ENCODE measurements at regions not wholly inside any gene's neighbourhood (a gene's known extent, or its start where the extent isn't known, plus 50 kb on each side); places are given as distances from the start of the nearest gene placed in this dataset.
"Not testable (repeated sequence)": the region's sequence is repeated elsewhere in the genome, so short reads cannot be mapped to it uniquely, and the experiment has no call there.

DNA sequence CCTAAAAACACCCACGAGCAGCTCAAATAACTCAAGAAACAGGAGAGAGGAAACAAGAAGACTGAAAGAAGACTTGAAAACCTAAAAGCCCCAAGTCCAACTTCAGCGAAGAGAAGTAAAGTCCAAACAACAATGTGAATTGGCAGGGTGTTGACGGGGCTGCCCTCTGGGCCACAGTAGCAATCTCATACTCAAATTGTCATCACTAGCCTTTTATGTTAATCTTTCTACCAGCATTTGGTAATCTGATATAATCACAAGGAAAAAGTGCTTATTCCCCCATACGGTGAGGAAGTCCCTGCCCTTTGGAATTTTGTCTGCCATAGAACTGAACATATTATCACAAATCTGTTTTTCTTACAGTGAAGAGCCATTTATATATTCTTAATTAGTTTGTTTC is 51.5 kb upstream of the IFNE start:
- DNase-seq (ENCODE audit: low read depth) = no peak
- no peaks in the 10 kb centered on the region for H3K27me3 ChIP-seq (replicated peaks; ENCODE audit: control insufficient read depth, insufficient read depth, low read length)
- no peak overlapping the region for H3K4me3 ChIP-seq (ENCODE audit: low read length)
- peaks cover 15% of the 10 kb centered on the region for H3K4me1 ChIP-seq (ENCODE audit: control insufficient read depth, insufficient read depth, low read length)
- peaks cover 4% of the 10 kb centered on the region for H3K9me3 ChIP-seq (ENCODE audit: control insufficient read depth, low read length)
- no peak overlapping the region for H3K9ac ChIP-seq (ENCODE audit: low read length)
- H3K36me3 ChIP-seq (ENCODE audit: control insufficient read depth, insufficient read depth, low read length, severe bottlenecking) = no peaks in the 10 kb centered on the region

- Histone ChIP-seq H3K36me3 (ENCODE audit: control insufficient read depth, insufficient read depth, low read length, severe bottlenecking) (no peaks in the 10 kb centered on the region), H3K27me3 (replicated peaks; ENCODE audit: control insufficient read depth, insufficient read depth, low read length) (no peaks in the 10 kb centered on the region), H3K4me1 (ENCODE audit: control insufficient read depth, insufficient read depth, low read length) (peaks cover 15% of the 10 kb centered on the region), H3K9me3 (ENCODE audit: control insufficient read depth, low read length) (no peaks in the 10 kb centered on the region), H3K4me3 (ENCODE audit: low read length) (no peak overlapping the region), H3K9ac (ENCODE audit: low read length) (no peak overlapping the region)
- no peak for DNase-seq (ENCODE audit: low read depth)
These were observed 53.3 kb upstream of the IFNE start for GRCh38 chr9:21535396-21535795.

GRCh38 chr9:21542787-21543186 is 60.7 kb upstream of the IFNE start:
- Histone ChIP-seq H3K4me1 (ENCODE audit: control insufficient read depth, insufficient read depth, low read length) (peaks cover 7% of the 10 kb centered on the region), H3K9ac (ENCODE audit: low read length) (peak overlapping the region; percentile 54), H3K4me3 (ENCODE audit: low read length) (peak overlapping the region; percentile 19), H3K9me3 (ENCODE audit: control insufficient read depth, low read length) (no peaks in the 10 kb centered on the region), H3K36me3 (ENCODE audit: control insufficient read depth, insufficient read depth, low read length, severe bottlenecking) (no peaks in the 10 kb centered on the region), H3K27me3 (replicated peaks; ENCODE audit: control insufficient read depth, insufficient read depth, low read length) (no peaks in the 10 kb centered on the region)
- DNase-seq (ENCODE audit: low read depth) = peak; percentile 29

DNA sequence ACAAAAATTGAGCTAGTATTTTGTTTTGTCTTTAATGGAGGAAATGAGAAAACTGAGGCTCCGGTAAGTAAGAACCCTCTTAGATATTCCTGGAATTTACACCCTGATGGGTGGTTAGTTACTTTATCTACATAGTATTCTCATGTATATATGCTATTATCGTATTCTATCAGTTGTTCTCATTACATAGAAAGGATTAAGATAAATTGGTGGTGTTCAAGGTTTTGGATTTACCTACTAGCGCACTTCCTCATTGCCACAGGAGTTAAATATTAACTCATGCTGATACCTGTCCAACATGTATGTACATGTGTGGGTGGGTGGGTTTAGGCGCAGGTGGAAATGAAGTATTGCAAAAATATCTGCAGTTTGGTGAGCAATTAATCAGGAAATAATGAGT is 61.1 kb upstream of the IFNE start:
- peaks cover 11% of the 10 kb centered on the region for H3K4me1 ChIP-seq (ENCODE audit: control insufficient read depth, insufficient read depth, low read length)
- H3K36me3 ChIP-seq (ENCODE audit: control insufficient read depth, insufficient read depth, low read length, severe bottlenecking) = no peaks in the 10 kb centered on the region
- peak overlapping the region; percentile 19 for H3K4me3 ChIP-seq (ENCODE audit: low read length)
- no peak for DNase-seq (ENCODE audit: low read depth)
- H3K27me3 ChIP-seq (replicated peaks; ENCODE audit: control insufficient read depth, insufficient read depth, low read length) = no peaks in the 10 kb centered on the region
- H3K9me3 ChIP-seq (ENCODE audit: control insufficient read depth, low read length) = no peaks in the 10 kb centered on the region
- peak overlapping the region; percentile 54 for H3K9ac ChIP-seq (ENCODE audit: low read length)

- not testable (repeated sequence) for H3K27me3 ChIP-seq (replicated peaks; ENCODE audit: control insufficient read depth, insufficient read depth, low read length); H3K9ac ChIP-seq (ENCODE audit: low read length); H3K4me3 ChIP-seq (ENCODE audit: low read length); H3K36me3 ChIP-seq (ENCODE audit: control insufficient read depth, insufficient read depth, low read length, severe bottlenecking); DNase-seq (ENCODE audit: low read depth); H3K9me3 ChIP-seq (ENCODE audit: control insufficient read depth, low read length)
- peaks cover 18% of the 10 kb centered on the region for H3K4me1 ChIP-seq (ENCODE audit: control insufficient read depth, insufficient read depth, low read length)
These were observed 61.7 kb upstream of the IFNE start for GRCh38 chr9:21543816-21544215.

DNA sequence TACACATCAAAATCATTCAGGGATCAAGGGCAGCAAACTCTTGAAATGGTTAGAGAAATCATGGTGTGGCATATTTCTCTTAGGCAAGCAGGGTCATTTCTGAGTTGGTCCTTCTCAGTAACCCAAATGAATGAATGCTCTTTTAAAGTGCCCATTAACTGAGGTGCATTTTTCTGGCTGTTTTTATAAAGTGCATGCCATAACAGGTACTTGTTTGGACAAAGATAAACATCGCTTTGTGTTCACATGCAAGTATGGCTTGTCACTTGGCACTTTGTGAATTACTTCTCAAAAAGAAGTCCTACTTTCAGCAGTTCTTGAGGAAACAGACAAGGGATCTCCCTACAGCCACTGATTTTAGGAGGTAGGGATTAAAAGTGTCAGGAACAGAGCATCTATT is 64.8 kb upstream of the IFNE start:
- no peaks in the 10 kb centered on the region for H3K9me3 ChIP-seq (ENCODE audit: control insufficient read depth, low read length)
- no peak overlapping the region for H3K9ac ChIP-seq (ENCODE audit: low read length)
- no peak overlapping the region for H3K4me3 ChIP-seq (ENCODE audit: low read length)
- no peak for DNase-seq (ENCODE audit: low read depth)
- no peaks in the 10 kb centered on the region for H3K36me3 ChIP-seq (ENCODE audit: control insufficient read depth, insufficient read depth, low read length, severe bottlenecking)
- H3K4me1 ChIP-seq (ENCODE audit: control insufficient read depth, insufficient read depth, low read length) = peaks cover 46% of the 10 kb centered on the region
- no peaks in the 10 kb centered on the region for H3K27me3 ChIP-seq (replicated peaks; ENCODE audit: control insufficient read depth, insufficient read depth, low read length)

- Histone ChIP-seq H3K9me3 (ENCODE audit: control insufficient read depth, low read length) (no peaks in the 10 kb centered on the region), H3K4me3 (ENCODE audit: low read length) (peak overlapping the region; percentile 68), H3K4me1 (ENCODE audit: control insufficient read depth, insufficient read depth, low read length) (peaks cover 51% of the 10 kb centered on the region), H3K9ac (ENCODE audit: low read length) (peak overlapping the region; percentile 53), H3K36me3 (ENCODE audit: control insufficient read depth, insufficient read depth, low read length, severe bottlenecking) (no peaks in the 10 kb centered on the region), H3K27me3 (replicated peaks; ENCODE audit: control insufficient read depth, insufficient read depth, low read length) (no peaks in the 10 kb centered on the region)
- DNase-seq (ENCODE audit: low read depth) = peak; percentile 93
These were observed 67.2 kb upstream of the IFNE start for GRCh38 chr9:21549251-21549765.

GRCh38 chr9:21549890-21550289 is 67.8 kb upstream of the IFNE start:
- H3K36me3 ChIP-seq (ENCODE audit: control insufficient read depth, insufficient read depth, low read length, severe bottlenecking) = no peaks in the 10 kb centered on the region
- H3K27me3 ChIP-seq (replicated peaks; ENCODE audit: control insufficient read depth, insufficient read depth, low read length) = no peaks in the 10 kb centered on the region
- H3K4me3 ChIP-seq (ENCODE audit: low read length) = peak overlapping the region; percentile 68
- H3K9me3 ChIP-seq (ENCODE audit: control insufficient read depth, low read length) = no peaks in the 10 kb centered on the region
- no peak for DNase-seq (ENCODE audit: low read depth)
- H3K9ac ChIP-seq (ENCODE audit: low read length) = peak overlapping the region; percentile 53
- H3K4me1 ChIP-seq (ENCODE audit: control insufficient read depth, insufficient read depth, low read length) = peaks cover 54% of the 10 kb centered on the region

GRCh38 chr9:21550392-21550791 is 68.3 kb upstream of the IFNE start:
- Histone ChIP-seq H3K9me3 (ENCODE audit: control insufficient read depth, low read length) (no peaks in the 10 kb centered on the region), H3K27me3 (replicated peaks; ENCODE audit: control insufficient read depth, insufficient read depth, low read length) (no peaks in the 10 kb centered on the region), H3K36me3 (ENCODE audit: control insufficient read depth, insufficient read depth, low read length, severe bottlenecking) (no peaks in the 10 kb centered on the region), H3K4me1 (ENCODE audit: control insufficient read depth, insufficient read depth, low read length) (peaks cover 59% of the 10 kb centered on the region), H3K9ac (ENCODE audit: low read length) (no peak overlapping the region), H3K4me3 (ENCODE audit: low read length) (peak overlapping the region; percentile 68)
- no peak for DNase-seq (ENCODE audit: low read depth)

DNA sequence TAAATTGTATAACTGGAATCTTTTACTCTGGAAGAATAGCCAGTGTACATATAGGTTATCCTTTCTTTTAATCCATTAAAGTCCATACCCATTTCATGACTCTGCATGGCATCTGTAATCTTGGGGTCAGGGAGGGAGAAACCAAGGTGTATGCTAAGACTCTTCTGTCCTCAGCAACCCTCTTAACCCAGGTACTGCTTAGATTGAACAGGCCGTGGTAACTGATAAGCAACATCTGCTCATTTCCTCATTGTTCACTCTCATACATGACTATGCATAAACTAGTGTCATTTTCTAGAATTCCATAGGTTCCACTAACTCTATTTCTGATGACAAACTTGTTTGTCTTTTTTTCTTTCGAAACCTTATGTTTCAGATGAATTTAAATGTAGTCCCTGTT is 69.3 kb upstream of the IFNE start:
- Histone ChIP-seq H3K36me3 (ENCODE audit: control insufficient read depth, insufficient read depth, low read length, severe bottlenecking) (no peaks in the 10 kb centered on the region), H3K27me3 (replicated peaks; ENCODE audit: control insufficient read depth, insufficient read depth, low read length) (no peaks in the 10 kb centered on the region), H3K4me1 (ENCODE audit: control insufficient read depth, insufficient read depth, low read length) (peaks cover 69% of the 10 kb centered on the region), H3K9ac (ENCODE audit: low read length) (peak overlapping the region; percentile 10), H3K9me3 (ENCODE audit: control insufficient read depth, low read length) (no peaks in the 10 kb centered on the region), H3K4me3 (ENCODE audit: low read length) (no peak overlapping the region)
- DNase-seq (ENCODE audit: low read depth) = peak; percentile 27

GRCh38 chr9:21552244-21553170 is 70.4 kb upstream of the IFNE start:
- peaks cover 80% of the 10 kb centered on the region for H3K4me1 ChIP-seq (ENCODE audit: control insufficient read depth, insufficient read depth, low read length)
- H3K9me3 ChIP-seq (ENCODE audit: control insufficient read depth, low read length) = no peaks in the 10 kb centered on the region
- no peaks in the 10 kb centered on the region for H3K27me3 ChIP-seq (replicated peaks; ENCODE audit: control insufficient read depth, insufficient read depth, low read length)
- H3K9ac ChIP-seq (ENCODE audit: low read length) = peak overlapping the region; percentile 10
- no peaks in the 10 kb centered on the region for H3K36me3 ChIP-seq (ENCODE audit: control insufficient read depth, insufficient read depth, low read length, severe bottlenecking)
- DNase-seq (ENCODE audit: low read depth) = no peak
- H3K4me3 ChIP-seq (ENCODE audit: low read length) = no peak overlapping the region

All from adipocyte (in vitro differentiated cells).